Omental fat pad (tissue), 3 donors: ENCODE measurements at regions not wholly inside any gene's neighbourhood (a gene's known extent, or its start where the extent isn't known, plus 50 kb on each side); places are given as distances from the start of the nearest gene placed in this dataset.
"Not testable (repeated sequence)": the region's sequence is repeated elsewhere in the genome, so short reads cannot be mapped to it uniquely, and the experiment has no call there.

ENCODE experiments used
- ATAC-seq: fragments of 150-250 bp; one replicate; pipeline ENCODE4 v1.9.1; 2016; ENCODE audit warnings: mild to moderate bottlenecking, moderate library complexity; ENCODE audit not compliant: low FRiP score
- DNase-seq: peaks from one replicate; pipeline ENCODE4 v3.0.0-alpha.2; 2019; ENCODE audit warnings: low spot score
- CTCF ChIP-seq, 3 donors: fragments of 450-650 bp; IDR thresholded peaks; one replicate each; pipeline ENCODE4 v1.5.1; 2016 to 2017; ENCODE audit warnings: antibody characterized with exemption in 3 of 3, mild to moderate bottlenecking in 3 of 3, moderate library complexity in 2 of 3

- TF ChIP-seq CTCF (IDR thresholded peaks at IDR 0.05), result no peak
- ATAC-seq (no peak), DNase-seq (no peak)
Measured at GRCh38 chr21:20451046-20451445, 547.2 kb upstream of the NCAM2 start.

GRCh38 chr21:20452935-20453334 lies 545.3 kb upstream of the NCAM2 start:
- DNase-seq (no peak), ATAC-seq (no peak)
- no peak for TF ChIP-seq CTCF (IDR thresholded peaks at IDR 0.05)

- DNase-seq (no peak), ATAC-seq (no peak)
- no peak for TF ChIP-seq CTCF (IDR thresholded peaks at IDR 0.05)
Measured at GRCh38 chr21:20459838-20460237, 538.4 kb upstream of the NCAM2 start.

- no peak for DNase-seq
- ATAC-seq, result no peak
- TF ChIP-seq CTCF (IDR thresholded peaks at IDR 0.05), result no peak
Measured at GRCh38 chr21:20463362-20463761, 534.8 kb upstream of the NCAM2 start.

- ATAC-seq (no peak), DNase-seq (no peak)
- no peak for TF ChIP-seq CTCF (IDR thresholded peaks at IDR 0.05)
Measured at GRCh38 chr21:20469361-20469760, 528.8 kb upstream of the NCAM2 start.

- DNase-seq (no peak), ATAC-seq (no peak)
- no peak for TF ChIP-seq CTCF (IDR thresholded peaks at IDR 0.05)
Measured at GRCh38 chr21:20486303-20486702, 511.9 kb upstream of the NCAM2 start.

GRCh38 chr21:20502915-20503314 lies 495.3 kb upstream of the NCAM2 start:
- not testable (repeated sequence) for ATAC-seq

GRCh38 chr21:20507783-20508182 lies 490.4 kb upstream of the NCAM2 start:
- DNase-seq (no peak), ATAC-seq (no peak)
- TF ChIP-seq CTCF (IDR thresholded peaks at IDR 0.05), result no peak

More at GRCh38 chr21:20502915-20503314, 495.3 kb upstream of the NCAM2 start:
- DNase-seq, result not testable (repeated sequence)
